Esophagus squamous epithelium (tissue), 4 donors: ENCODE measurements at regions not wholly inside any gene's neighbourhood (a gene's known extent, or its start where the extent isn't known, plus 50 kb on each side); places are given as distances from the start of the nearest gene placed in this dataset.

Source experiments
- POLR2A ChIP-seq, 4 donors: fragments of 450-650 bp; IDR thresholded peaks; one replicate each; pipeline ENCODE4 v1.6.1; 2017; ENCODE audit warnings: antibody characterized with exemption in 4 of 4, mild to moderate bottlenecking in 4 of 4, moderate library complexity in 3 of 4
- TF ChIP-seq, protein P1 (sequence below), 6 experiments: fragments of 450-650 bp in 4 of 6; fragments of 200-600 bp in 2 of 6; sonication (generic) in 2 of 6; IDR thresholded peaks; one replicate each; pipeline ENCODE4 v1.5.1; 2016 to 2019; ENCODE audit warnings: antibody characterized with exemption in 6 of 6, mild to moderate bottlenecking in 4 of 6, moderate library complexity in 4 of 6

DNA sequence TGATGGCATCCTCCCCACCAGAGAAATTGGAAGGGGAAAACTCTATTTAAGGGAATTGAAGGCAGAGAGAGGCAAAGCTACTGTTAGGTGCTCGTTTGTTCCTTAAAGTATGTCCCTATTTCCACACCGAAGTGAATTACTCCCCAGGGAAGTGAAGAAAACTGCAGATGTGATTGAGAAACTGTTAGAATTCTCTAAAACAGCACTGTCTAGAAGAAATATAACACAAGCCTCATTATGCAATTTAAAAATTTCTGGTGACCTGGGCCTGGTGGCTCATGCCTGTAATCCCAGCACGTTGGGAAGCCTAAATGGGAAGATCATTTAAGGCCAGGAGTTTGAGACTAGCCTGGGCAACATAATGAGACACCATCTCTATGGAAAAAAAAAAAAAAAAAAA is 305.0 kb downstream of the SHQ1 start:
- TF ChIP-seq, protein P1, sequence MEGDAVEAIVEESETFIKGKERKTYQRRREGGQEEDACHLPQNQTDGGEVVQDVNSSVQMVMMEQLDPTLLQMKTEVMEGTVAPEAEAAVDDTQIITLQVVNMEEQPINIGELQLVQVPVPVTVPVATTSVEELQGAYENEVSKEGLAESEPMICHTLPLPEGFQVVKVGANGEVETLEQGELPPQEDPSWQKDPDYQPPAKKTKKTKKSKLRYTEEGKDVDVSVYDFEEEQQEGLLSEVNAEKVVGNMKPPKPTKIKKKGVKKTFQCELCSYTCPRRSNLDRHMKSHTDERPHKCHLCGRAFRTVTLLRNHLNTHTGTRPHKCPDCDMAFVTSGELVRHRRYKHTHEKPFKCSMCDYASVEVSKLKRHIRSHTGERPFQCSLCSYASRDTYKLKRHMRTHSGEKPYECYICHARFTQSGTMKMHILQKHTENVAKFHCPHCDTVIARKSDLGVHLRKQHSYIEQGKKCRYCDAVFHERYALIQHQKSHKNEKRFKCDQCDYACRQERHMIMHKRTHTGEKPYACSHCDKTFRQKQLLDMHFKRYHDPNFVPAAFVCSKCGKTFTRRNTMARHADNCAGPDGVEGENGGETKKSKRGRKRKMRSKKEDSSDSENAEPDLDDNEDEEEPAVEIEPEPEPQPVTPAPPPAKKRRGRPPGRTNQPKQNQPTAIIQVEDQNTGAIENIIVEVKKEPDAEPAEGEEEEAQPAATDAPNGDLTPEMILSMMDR (IDR thresholded peaks at IDR 0.05) = no peak
- no peak for TF ChIP-seq POLR2A (IDR thresholded peaks at IDR 0.05)
